Progenitor cell of endocrine pancreas (in vitro differentiated cells): ENCODE measurements at regions not wholly inside any gene's neighbourhood (a gene's known extent, or its start where the extent isn't known, plus 50 kb on each side); places are given as distances from the start of the nearest gene placed in this dataset.
A peak's percentile ranks its signal among the peaks of the same experiment; 100 is the strongest.

Source experiments
- DNase-seq: peaks from one replicate; pipeline ENCODE4 v3.0.0; 2021; ENCODE audit warnings: low spot score; ENCODE audit not compliant: unreplicated experiment
- H3K27ac Mint-ChIP-seq: 2 replicates; pipeline ENCODE4 v1.8.0; 2021; ENCODE audit warnings: mild to moderate bottlenecking, moderate library complexity, mixed read lengths
- H3K27me3 Mint-ChIP-seq: 2 replicates; pipeline ENCODE4 v1.8.0; 2021; ENCODE audit warnings: mixed read lengths
- H3K36me3 Mint-ChIP-seq: 2 replicates; pipeline ENCODE4 v1.8.0; 2022; ENCODE audit warnings: mixed read lengths; ENCODE audit not compliant: insufficient read depth
- H3K4me1 Mint-ChIP-seq: 2 replicates; pipeline ENCODE4 v1.8.0; 2021; ENCODE audit warnings: low read depth, mixed read lengths
- H3K4me3 Mint-ChIP-seq: 2 replicates; pipeline ENCODE4 v1.8.0; 2021; ENCODE audit warnings: low read depth, mild to moderate bottlenecking, moderate library complexity, mixed read lengths
- H3K9me3 Mint-ChIP-seq: 2 replicates; pipeline ENCODE4 v1.8.0; 2021; ENCODE audit warnings: low read depth, mixed read lengths
- TF ChIP-seq, protein P1 (sequence below): fragments of 200-600 bp; sonication (generic); IDR thresholded peaks from one replicate; pipeline ENCODE4 v1.5.0; 2021; ENCODE audit warnings: antibody characterized with exemption, mild to moderate bottlenecking; ENCODE audit not compliant: unreplicated experiment

DNA sequence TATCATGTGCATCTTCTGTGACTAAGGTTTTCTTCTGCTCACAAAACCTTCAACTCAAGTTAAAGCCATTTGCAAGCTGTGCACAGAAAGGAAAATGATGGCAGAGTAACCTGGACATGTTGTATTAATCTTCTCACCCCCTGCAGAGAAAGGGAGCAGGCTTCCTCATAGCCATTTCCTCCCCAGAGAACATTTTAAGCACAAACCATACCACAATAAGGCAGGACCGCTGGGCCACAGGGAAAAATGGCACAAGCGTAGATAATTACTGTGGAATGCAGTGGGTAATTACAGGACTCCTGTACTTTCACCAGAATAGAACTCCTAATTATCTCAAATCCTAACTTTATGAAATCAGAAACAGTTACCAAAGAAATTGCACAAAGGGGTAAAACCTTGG is 215.7 kb downstream of the KIF21A start:
- DNase-seq = no peak
- Mint-ChIP-seq H3K36me3 (no peaks in the 10 kb centered on the region), H3K9me3 (no peaks in the 10 kb centered on the region), H3K27me3 (no peaks in the 10 kb centered on the region), H3K4me3 (no peak overlapping the region), H3K4me1 (no peaks in the 10 kb centered on the region), H3K27ac (no peak overlapping the region)
- TF ChIP-seq, protein P1, sequence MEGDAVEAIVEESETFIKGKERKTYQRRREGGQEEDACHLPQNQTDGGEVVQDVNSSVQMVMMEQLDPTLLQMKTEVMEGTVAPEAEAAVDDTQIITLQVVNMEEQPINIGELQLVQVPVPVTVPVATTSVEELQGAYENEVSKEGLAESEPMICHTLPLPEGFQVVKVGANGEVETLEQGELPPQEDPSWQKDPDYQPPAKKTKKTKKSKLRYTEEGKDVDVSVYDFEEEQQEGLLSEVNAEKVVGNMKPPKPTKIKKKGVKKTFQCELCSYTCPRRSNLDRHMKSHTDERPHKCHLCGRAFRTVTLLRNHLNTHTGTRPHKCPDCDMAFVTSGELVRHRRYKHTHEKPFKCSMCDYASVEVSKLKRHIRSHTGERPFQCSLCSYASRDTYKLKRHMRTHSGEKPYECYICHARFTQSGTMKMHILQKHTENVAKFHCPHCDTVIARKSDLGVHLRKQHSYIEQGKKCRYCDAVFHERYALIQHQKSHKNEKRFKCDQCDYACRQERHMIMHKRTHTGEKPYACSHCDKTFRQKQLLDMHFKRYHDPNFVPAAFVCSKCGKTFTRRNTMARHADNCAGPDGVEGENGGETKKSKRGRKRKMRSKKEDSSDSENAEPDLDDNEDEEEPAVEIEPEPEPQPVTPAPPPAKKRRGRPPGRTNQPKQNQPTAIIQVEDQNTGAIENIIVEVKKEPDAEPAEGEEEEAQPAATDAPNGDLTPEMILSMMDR = no peak

GRCh38 chr12:39224971-39225370 is 217.9 kb downstream of the KIF21A start:
- no peak overlapping the region for H3K4me3 Mint-ChIP-seq
- no peaks in the 10 kb centered on the region for H3K9me3 Mint-ChIP-seq
- no peak for DNase-seq
- no peaks in the 10 kb centered on the region for H3K27me3 Mint-ChIP-seq
- TF ChIP-seq, protein P1 = no peak
- no peaks in the 10 kb centered on the region for H3K36me3 Mint-ChIP-seq
- H3K4me1 Mint-ChIP-seq = no peaks in the 10 kb centered on the region
- no peak overlapping the region for H3K27ac Mint-ChIP-seq

GRCh38 chr12:39205969-39206368 is 237.0 kb downstream of the KIF21A start:
- H3K27me3 Mint-ChIP-seq = no peaks in the 10 kb centered on the region
- peaks cover 46% of the 10 kb centered on the region for H3K9me3 Mint-ChIP-seq
- H3K4me3 Mint-ChIP-seq = no peak overlapping the region
- H3K27ac Mint-ChIP-seq = no peak overlapping the region
- TF ChIP-seq, protein P1 = no peak
- H3K36me3 Mint-ChIP-seq = peaks cover 1% of the 10 kb centered on the region
- no peaks in the 10 kb centered on the region for H3K4me1 Mint-ChIP-seq
- no peak for DNase-seq

- H3K9me3 Mint-ChIP-seq = peaks cover 15% of the 10 kb centered on the region
Observed at GRCh38 chr12:39199351-39199750, 243.6 kb downstream of the KIF21A start.

GRCh38 chr12:39188689-39189088 is 254.2 kb downstream of the KIF21A start:
- Mint-ChIP-seq H3K27me3 (no peaks in the 10 kb centered on the region), H3K9me3 (no peaks in the 10 kb centered on the region), H3K4me3 (no peak overlapping the region), H3K4me1 (no peaks in the 10 kb centered on the region), H3K27ac (no peak overlapping the region), H3K36me3 (no peaks in the 10 kb centered on the region)
- DNase-seq = no peak
- TF ChIP-seq, protein P1 = no peak

More at GRCh38 chr12:39199351-39199750, 243.6 kb downstream of the KIF21A start:
- Mint-ChIP-seq H3K36me3 (no peaks in the 10 kb centered on the region), H3K27ac (peak overlapping the region; percentile 46), H3K4me1 (peaks cover 3% of the 10 kb centered on the region), H3K27me3 (no peaks in the 10 kb centered on the region), H3K4me3 (no peak overlapping the region)
- DNase-seq = no peak
- TF ChIP-seq, protein P1 = no peak
